ENCODE measurements at regions not wholly inside any gene's neighbourhood (a gene's known extent, or its start where the extent isn't known, plus 50 kb on each side); places are given as distances from the start of the nearest gene placed in this dataset.

DNA sequence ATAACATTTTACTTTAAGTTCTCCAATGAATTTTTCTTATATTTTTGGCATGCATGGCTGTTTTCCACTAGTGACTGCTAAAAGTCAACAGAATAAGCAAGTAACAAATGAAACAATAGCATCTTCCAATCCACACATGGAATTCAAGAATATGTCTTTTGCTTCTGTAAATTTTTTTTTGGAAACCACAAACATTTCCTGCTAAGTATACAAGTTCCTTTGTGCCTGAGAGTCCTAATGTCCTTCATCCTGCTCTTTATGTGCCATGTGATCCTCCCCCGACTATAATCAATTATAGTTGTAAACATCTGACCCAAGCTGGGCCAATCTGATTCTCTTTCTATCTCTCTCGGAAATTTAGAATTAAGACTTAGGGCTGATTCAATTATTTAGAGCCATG, 61.2 kb downstream of the PPP1R3C start:
- intact Hi-C loops (cut with DNase I; ENCODE audit: low total_unique reads): no loop called here
- Histone ChIP-seq H3K27me3 (no peaks in the 10 kb centered on the region), H3K9me3 (no peaks in the 10 kb centered on the region), H3K36me3 (no peaks in the 10 kb centered on the region), H3K4me1 (peaks cover 0 to 8% (median 2%) of the 10 kb centered on the region in 4 donors), H3K27ac (no peak overlapping the region), H3K4me3 (no peak overlapping the region)
- no peak for TF ChIP-seq POLR2A (IDR thresholded peaks at IDR 0.05)
- TF ChIP-seq, protein P1, sequence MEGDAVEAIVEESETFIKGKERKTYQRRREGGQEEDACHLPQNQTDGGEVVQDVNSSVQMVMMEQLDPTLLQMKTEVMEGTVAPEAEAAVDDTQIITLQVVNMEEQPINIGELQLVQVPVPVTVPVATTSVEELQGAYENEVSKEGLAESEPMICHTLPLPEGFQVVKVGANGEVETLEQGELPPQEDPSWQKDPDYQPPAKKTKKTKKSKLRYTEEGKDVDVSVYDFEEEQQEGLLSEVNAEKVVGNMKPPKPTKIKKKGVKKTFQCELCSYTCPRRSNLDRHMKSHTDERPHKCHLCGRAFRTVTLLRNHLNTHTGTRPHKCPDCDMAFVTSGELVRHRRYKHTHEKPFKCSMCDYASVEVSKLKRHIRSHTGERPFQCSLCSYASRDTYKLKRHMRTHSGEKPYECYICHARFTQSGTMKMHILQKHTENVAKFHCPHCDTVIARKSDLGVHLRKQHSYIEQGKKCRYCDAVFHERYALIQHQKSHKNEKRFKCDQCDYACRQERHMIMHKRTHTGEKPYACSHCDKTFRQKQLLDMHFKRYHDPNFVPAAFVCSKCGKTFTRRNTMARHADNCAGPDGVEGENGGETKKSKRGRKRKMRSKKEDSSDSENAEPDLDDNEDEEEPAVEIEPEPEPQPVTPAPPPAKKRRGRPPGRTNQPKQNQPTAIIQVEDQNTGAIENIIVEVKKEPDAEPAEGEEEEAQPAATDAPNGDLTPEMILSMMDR (IDR thresholded peaks at IDR 0.05): no peak
- TF ChIP-seq POLR2AphosphoS5 (IDR thresholded peaks at IDR 0.05): no peak
- TF ChIP-seq EP300 (IDR thresholded peaks at IDR 0.05): no peak
- 53 to 65% (median 57%) methylated on average over 2 of the region's 2 CpGs for WGBS, 5 donors
- DNase-seq: no peak

DNA sequence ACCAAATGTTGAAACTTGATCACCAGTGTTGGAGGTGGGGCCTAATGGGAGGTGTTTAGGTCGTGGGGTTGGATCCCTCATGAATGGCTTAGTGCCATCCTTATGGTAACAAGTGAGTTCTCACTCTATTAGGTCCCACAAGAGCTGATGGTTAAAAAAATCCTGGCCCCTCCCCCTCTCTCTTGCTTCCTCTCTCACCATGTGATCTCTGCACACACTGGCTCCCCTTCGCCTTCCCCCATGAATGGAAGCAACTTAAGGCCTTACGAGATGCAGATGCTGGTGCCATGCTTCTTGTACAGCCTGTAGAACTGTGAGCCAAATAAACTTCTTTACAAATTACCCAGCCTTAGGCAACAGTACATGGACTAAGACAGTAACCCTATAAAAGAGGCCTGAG, 62.7 kb downstream of the PPP1R3C start:
- no peak overlapping the region for H3K27ac ChIP-seq
- H3K36me3 ChIP-seq: no peaks in the 10 kb centered on the region
- TF ChIP-seq, protein P1 (IDR thresholded peaks at IDR 0.05): no peak
- TF ChIP-seq POLR2AphosphoS5 (IDR thresholded peaks at IDR 0.05) (no peak), EP300 (IDR thresholded peaks at IDR 0.05) (no peak), POLR2A (IDR thresholded peaks at IDR 0.05) (no peak)
- H3K9me3 ChIP-seq: no peaks in the 10 kb centered on the region
- intact Hi-C loops (cut with DNase I; ENCODE audit: low total_unique reads): no loop called here
- no peaks in the 10 kb centered on the region for H3K27me3 ChIP-seq
- peaks cover 0 to 13% (median 6%) of the 10 kb centered on the region in 4 donors for H3K4me1 ChIP-seq
- H3K4me3 ChIP-seq: no peak overlapping the region
- WGBS, 5 donors: 73 to 91% (median 89%) methylated on average over 3 of the region's 3 CpGs
- no peak for DNase-seq

DNA sequence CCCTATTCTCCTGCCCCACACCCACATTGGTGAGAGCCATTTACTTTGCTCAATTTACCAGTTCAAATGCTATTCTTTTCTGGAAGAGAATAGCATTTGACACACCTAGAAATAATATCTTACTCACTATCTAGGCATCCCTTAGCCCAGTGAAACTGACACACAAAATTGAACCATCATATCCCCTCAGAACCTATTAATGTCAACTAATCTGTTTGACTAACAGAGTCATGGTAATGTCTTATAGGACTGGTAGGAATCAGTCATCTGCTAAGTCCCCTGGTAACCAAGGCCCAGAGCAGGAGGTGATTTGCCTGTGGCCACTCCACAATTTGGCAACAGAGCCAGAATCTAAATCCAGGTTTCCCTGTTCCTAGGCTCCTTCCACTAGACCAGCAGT, 63.3 kb downstream of the PPP1R3C start:
- H3K4me1 ChIP-seq: peaks cover 0 to 9% (median 4%) of the 10 kb centered on the region in 4 donors
- H3K36me3 ChIP-seq: no peaks in the 10 kb centered on the region
- DNase-seq: no peak
- no peaks in the 10 kb centered on the region for H3K27me3 ChIP-seq
- no peak overlapping the region for H3K27ac ChIP-seq
- intact Hi-C loops (cut with DNase I; ENCODE audit: low total_unique reads): no loop called here
- no peaks in the 10 kb centered on the region for H3K9me3 ChIP-seq
- TF ChIP-seq POLR2AphosphoS5 (IDR thresholded peaks at IDR 0.05) (no peak), POLR2A (IDR thresholded peaks at IDR 0.05) (no peak), EP300 (IDR thresholded peaks at IDR 0.05) (no peak)
- TF ChIP-seq, protein P1 (IDR thresholded peaks at IDR 0.05): no peak
- H3K4me3 ChIP-seq: no peak overlapping the region

DNA sequence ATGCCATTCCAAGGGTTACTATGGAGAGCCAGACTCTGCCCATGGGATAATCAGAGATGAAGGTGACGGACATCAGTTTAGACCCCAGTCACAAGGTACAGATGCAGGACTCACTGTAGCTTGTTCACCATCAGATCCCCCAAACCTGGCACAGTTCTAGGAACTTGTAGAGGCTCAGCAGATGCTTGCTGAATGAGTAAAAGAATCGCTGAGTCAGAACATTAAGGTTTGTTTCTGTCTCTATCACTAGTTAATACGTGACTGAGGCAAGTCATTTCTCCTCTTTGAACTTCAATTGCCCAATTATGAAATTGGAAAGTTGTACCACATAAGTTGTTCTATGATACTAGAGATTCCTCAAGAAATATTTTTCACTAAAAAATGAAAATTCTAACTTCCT, 65.1 kb downstream of the PPP1R3C start:
- WGBS, 5 donors: 79 to 91% (median 86%) methylated on average over 3 of the region's 3 CpGs
- intact Hi-C loops (cut with DNase I; ENCODE audit: low total_unique reads): no loop called here

More for the DNA sequence above, 65.1 kb downstream of the PPP1R3C start:
- Histone ChIP-seq H3K27me3 (no peaks in the 10 kb centered on the region), H3K4me1 (peaks cover 0 to 14% (median 4%) of the 10 kb centered on the region in 4 donors), H3K27ac (no peak overlapping the region), H3K4me3 (no peak overlapping the region), H3K36me3 (no peaks in the 10 kb centered on the region), H3K9me3 (no peaks in the 10 kb centered on the region)
- no peak for DNase-seq
- no peak for TF ChIP-seq POLR2AphosphoS5 (IDR thresholded peaks at IDR 0.05)
- no peak for TF ChIP-seq EP300 (IDR thresholded peaks at IDR 0.05)
- TF ChIP-seq, protein P1 (IDR thresholded peaks at IDR 0.05): no peak
- TF ChIP-seq POLR2A (IDR thresholded peaks at IDR 0.05): no peak

Data from stomach (tissue), 8 donors.